ENCODE measurements at regions not wholly inside any gene's neighbourhood (a gene's known extent, or its start where the extent isn't known, plus 50 kb on each side); places are given as distances from the start of the nearest gene placed in this dataset.

DNA sequence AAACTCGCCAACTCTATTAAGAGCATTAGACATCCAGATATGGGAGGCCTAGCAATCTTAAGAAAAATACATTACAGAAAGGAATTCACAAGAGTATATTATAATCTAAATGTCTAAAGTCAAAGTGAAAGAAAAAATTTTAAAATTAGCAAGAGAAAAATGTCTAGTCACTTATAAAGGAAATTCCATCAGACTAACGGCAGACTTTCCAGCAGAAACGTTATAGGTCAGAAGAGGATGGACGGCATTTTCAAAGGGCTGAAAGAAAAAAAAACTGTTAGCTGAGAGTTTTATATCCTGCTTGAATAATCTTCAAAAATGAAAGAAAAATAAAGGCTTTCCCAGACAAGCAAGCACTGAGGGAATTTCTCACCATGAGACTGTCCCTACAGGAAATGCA is 269.0 kb downstream of the HDGFL1 start:
- Mint-ChIP-seq H3K27ac (no peak overlapping the region), H3K27me3 (ENCODE audit: low read depth) (no peaks in the 10 kb centered on the region), H3K4me3 (0 out of 5 replicates have a peak overlapping the region, but pooled peaks of 1 of the 2 experiments have one; percentile 38), H3K36me3 (ENCODE audit: insufficient read depth in 1 of 3, low read depth in 3 of 3) (peaks cover 18 to 45% (median 23%) of the 10 kb centered on the region in 3 experiments), H3K4me1 (no peaks in the 10 kb centered on the region), H3K9me3 (peaks cover 35 to 39% of the 10 kb centered on the region in 2 experiments)
- no peak overlapping the region for H3K4me2 ChIP-seq (ENCODE audit: insufficient read depth, insufficient read length, low read length)
- H4K5ac ChIP-seq (ENCODE audit: insufficient read length, low read depth, low read length) = no peak overlapping the region
- no peak overlapping the region for H2BK5ac ChIP-seq (ENCODE audit: insufficient read length, low read length)
- H2AFZ ChIP-seq (ENCODE audit: low read length) = no peak overlapping the region
- no peak overlapping the region for H2BK15ac ChIP-seq (ENCODE audit: low read depth, low read length)
- no peak overlapping the region for H3K18ac ChIP-seq (ENCODE audit: insufficient read length, low read depth, low read length)
- no peak overlapping the region for H4K8ac ChIP-seq (replicated peaks; ENCODE audit: insufficient read length, low read depth, low read length)
- no peaks in the 10 kb centered on the region for H4K20me1 ChIP-seq (ENCODE audit: control insufficient read depth, insufficient read depth, insufficient read length)
- H3K79me2 ChIP-seq (ENCODE audit: insufficient read depth, low read length) = no peaks in the 10 kb centered on the region
- H3K79me1 ChIP-seq (ENCODE audit: insufficient read depth, low read depth, low read length, poor library complexity, severe bottlenecking) = no peaks in the 10 kb centered on the region
- no peaks in the 10 kb centered on the region for H3K27me3 ChIP-seq (ENCODE audit: insufficient read depth, low read length)
- H2AK5ac ChIP-seq (ENCODE audit: insufficient read length, low read length) = no peak overlapping the region
- H3K27ac ChIP-seq (ENCODE audit: insufficient read length, low read depth, low read length) = no peak overlapping the region
- DNase-seq = no peak
- H2BK20ac ChIP-seq (ENCODE audit: low read depth, low read length, poor library complexity, severe bottlenecking) = no peak overlapping the region
- H3K4ac ChIP-seq (ENCODE audit: low read depth, low read length) = no peak overlapping the region
- H3K56ac ChIP-seq (ENCODE audit: insufficient read length, low read depth, low read length) = no peak overlapping the region
- no peak overlapping the region for H3K23ac ChIP-seq (ENCODE audit: insufficient read length, low read depth, low read length)
- no CpG with 5 or more reads among the region's 4 CpGs for WGBS (ENCODE audit: extremely low coverage, insufficient read length, low lambda C conversion rate)
- no peak overlapping the region for H3K9ac ChIP-seq (ENCODE audit: extremely low read depth, insufficient read length, low read length)
- TF ChIP-seq, protein P1, sequence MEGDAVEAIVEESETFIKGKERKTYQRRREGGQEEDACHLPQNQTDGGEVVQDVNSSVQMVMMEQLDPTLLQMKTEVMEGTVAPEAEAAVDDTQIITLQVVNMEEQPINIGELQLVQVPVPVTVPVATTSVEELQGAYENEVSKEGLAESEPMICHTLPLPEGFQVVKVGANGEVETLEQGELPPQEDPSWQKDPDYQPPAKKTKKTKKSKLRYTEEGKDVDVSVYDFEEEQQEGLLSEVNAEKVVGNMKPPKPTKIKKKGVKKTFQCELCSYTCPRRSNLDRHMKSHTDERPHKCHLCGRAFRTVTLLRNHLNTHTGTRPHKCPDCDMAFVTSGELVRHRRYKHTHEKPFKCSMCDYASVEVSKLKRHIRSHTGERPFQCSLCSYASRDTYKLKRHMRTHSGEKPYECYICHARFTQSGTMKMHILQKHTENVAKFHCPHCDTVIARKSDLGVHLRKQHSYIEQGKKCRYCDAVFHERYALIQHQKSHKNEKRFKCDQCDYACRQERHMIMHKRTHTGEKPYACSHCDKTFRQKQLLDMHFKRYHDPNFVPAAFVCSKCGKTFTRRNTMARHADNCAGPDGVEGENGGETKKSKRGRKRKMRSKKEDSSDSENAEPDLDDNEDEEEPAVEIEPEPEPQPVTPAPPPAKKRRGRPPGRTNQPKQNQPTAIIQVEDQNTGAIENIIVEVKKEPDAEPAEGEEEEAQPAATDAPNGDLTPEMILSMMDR (conservative IDR thresholded peaks at IDR 0.05) = no peak
- no peak overlapping the region for H4K91ac ChIP-seq (ENCODE audit: insufficient read length, low read depth, low read length)
- H3K14ac ChIP-seq (ENCODE audit: insufficient read depth, low read length) = no peak overlapping the region
- H3T11ph ChIP-seq (ENCODE audit: low read length) = no peak overlapping the region
- H2BK120ac ChIP-seq (ENCODE audit: low read depth, low read length, poor library complexity, severe bottlenecking) = no peak overlapping the region
- H3K4me1 ChIP-seq (ENCODE audit: insufficient read depth, low read length) = no peaks in the 10 kb centered on the region
- H2BK12ac ChIP-seq (ENCODE audit: insufficient read length, low read depth, low read length) = no peak overlapping the region
- H3K9me3 ChIP-seq (ENCODE audit: control insufficient read depth, low read depth, low read length) = no peaks in the 10 kb centered on the region
- no peaks in the 10 kb centered on the region for H3K23me2 ChIP-seq (ENCODE audit: insufficient read length, low read depth, low read length, poor library complexity, severe bottlenecking)
